ENCODE measurements at regions not wholly inside any gene's neighbourhood (a gene's known extent, or its start where the extent isn't known, plus 50 kb on each side); places are given as distances from the start of the nearest gene placed in this dataset.

- no peak for ATAC-seq
Observed at GRCh38 chr2:45337481-45337880, 273.6 kb downstream of the SRBD1 start.

GRCh38 chr2:45334205-45334604 lies 276.9 kb downstream of the SRBD1 start:
- ATAC-seq = no peak

- ATAC-seq = no peak
Observed at GRCh38 chr2:45332567-45332966, 278.5 kb downstream of the SRBD1 start.

- ATAC-seq = no peak
Observed at GRCh38 chr2:45332094-45332493, 279.0 kb downstream of the SRBD1 start.

GRCh38 chr2:45331410-45331786 lies 279.7 kb downstream of the SRBD1 start:
- no peak for ATAC-seq

- no peak for ATAC-seq
Observed at GRCh38 chr2:45330637-45331409, 280.2 kb downstream of the SRBD1 start.

- ATAC-seq = no peak
Observed at GRCh38 chr2:45330108-45330507, 281.0 kb downstream of the SRBD1 start.

- no peak for ATAC-seq
Observed at GRCh38 chr2:45329045-45329677, 281.9 kb downstream of the SRBD1 start.

GRCh38 chr2:45328264-45328870 lies 282.7 kb downstream of the SRBD1 start:
- no peak for ATAC-seq

- ATAC-seq = no peak
Observed at GRCh38 chr2:45323344-45323743, 287.7 kb downstream of the SRBD1 start.

GRCh38 chr2:45320956-45321355 lies 290.1 kb downstream of the SRBD1 start:
- no peak for ATAC-seq

- no peak for ATAC-seq
Observed at GRCh38 chr2:45319683-45320455, 291.2 kb downstream of the SRBD1 start.

GRCh38 chr2:45318686-45319085 lies 292.4 kb downstream of the SRBD1 start:
- ATAC-seq = no peak

GRCh38 chr2:45316576-45317338 lies 294.3 kb downstream of the SRBD1 start:
- ATAC-seq = no peak

- ATAC-seq = no peak
Observed at GRCh38 chr2:45315861-45316260, 295.2 kb downstream of the SRBD1 start.

GRCh38 chr2:45312275-45312674 lies 298.8 kb downstream of the SRBD1 start:
- no peak for ATAC-seq

GRCh38 chr2:45311559-45311958 lies 299.5 kb downstream of the SRBD1 start:
- ATAC-seq = no peak

GRCh38 chr2:45307147-45307546 lies 297.9 kb upstream of the SIX2 start:
- ATAC-seq = no peak

GRCh38 chr2:45305599-45305998 lies 296.3 kb upstream of the SIX2 start:
- ATAC-seq = no peak

GRCh38 chr2:45303417-45304202 lies 294.4 kb upstream of the SIX2 start:
- no peak for ATAC-seq
